NCI-H187 (cell line): ENCODE measurements at regions not wholly inside any gene's neighbourhood (a gene's known extent, or its start where the extent isn't known, plus 50 kb on each side); places are given as distances from the start of the nearest gene placed in this dataset.
A peak's percentile ranks its signal among the peaks of the same experiment; 100 is the strongest.
"Not testable (repeated sequence)": the region's sequence is repeated elsewhere in the genome, so short reads cannot be mapped to it uniquely, and the experiment has no call there.

Experiments
- DNase-seq, 2 experiments: peaks; one replicate each; lab custom pipeline; 2025; lab: John Stamatoyannopoulos, UW

DNA sequence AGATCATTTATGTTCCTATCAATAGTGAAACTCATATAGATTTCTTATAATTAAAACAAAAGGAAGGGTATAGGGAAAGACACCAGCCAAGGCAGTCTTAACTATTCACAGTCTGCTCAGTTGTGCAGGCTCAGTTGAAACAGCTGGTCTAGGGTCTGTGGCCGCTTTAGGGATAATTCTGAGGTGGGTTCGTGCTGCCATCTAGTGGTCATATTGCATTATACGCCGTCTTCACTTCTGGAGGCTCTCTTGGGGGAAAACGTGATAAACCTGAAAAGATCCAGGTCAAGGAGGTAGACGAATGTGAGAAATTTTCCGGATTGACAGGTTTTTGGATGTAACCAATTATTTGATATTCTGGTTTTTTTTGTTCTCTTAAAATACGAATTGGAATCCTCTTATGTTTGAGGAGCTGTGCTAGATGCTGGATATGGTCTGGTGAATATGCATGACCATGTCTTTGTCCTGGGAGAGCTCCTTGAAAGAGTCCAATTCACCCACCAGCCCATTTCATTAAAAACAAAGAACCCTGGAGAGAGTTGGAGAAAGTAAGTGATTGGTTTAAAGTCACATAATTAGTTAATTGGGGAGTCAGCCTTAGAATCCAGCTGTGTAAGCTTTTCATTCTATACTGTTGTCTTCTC, 492.4 kb downstream of the PLCL1 start:
- DNase-seq = peak in 1 of 2 experiments; percentile 16

DNA sequence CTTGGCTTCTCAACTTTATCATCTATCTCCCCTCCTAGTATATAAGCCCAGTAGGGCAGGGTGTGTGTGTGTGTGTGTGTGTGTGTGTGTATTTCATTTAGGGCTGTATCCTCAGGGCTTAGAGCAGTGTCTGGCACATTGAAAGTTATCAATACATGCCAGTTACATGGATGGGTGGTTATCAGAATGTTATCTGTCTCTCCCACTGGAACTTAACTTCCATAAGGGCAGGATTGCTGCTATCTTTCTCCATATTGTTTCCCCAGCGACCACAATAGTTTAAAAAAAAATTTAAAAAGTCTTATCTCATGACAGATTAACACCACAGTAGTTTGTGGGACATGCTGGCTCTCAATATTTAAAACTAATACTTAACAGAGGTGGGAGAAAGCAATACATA, 488.9 kb downstream of the PLCL1 start:
- no peak for DNase-seq

DNA sequence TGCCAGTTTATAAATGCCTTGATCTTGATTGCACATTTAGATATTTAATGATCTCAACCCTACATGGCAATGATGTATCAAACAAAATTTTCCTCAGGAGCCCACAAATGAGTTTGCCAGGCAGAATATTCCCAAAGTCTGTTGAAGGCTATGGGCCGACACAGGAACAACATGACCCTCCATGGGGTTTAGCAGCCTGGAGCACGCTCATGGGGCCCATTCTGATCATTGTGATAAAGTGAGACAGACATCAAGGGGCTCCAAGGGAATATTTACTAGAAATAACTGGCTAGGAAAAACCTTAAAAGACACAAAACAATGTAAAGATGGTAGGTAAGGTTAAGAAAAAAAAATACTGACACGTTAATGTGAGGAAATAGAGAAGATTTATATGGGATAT, 485.4 kb downstream of the PLCL1 start:
- DNase-seq = no peak

DNA sequence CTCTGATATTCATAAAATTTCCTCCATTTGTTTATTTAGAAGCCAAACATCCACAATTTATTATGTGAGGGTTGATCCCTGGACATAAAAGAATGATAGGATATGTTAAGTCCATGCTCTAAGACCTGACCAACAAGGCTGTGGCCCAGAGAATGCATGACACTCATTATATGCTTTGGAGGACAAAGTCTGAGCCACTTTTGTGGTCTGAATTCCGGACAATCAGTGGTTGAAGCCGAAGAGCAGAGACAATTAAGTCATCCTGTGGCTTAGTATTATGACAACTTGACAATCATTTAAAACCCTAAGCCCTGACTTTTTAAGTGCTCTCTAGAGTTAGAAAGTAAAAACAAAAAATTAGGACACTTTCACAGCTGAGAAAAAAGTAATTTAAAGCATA, 483.3 kb downstream of the PLCL1 start:
- DNase-seq = peak; percentile 0 to 5

DNA sequence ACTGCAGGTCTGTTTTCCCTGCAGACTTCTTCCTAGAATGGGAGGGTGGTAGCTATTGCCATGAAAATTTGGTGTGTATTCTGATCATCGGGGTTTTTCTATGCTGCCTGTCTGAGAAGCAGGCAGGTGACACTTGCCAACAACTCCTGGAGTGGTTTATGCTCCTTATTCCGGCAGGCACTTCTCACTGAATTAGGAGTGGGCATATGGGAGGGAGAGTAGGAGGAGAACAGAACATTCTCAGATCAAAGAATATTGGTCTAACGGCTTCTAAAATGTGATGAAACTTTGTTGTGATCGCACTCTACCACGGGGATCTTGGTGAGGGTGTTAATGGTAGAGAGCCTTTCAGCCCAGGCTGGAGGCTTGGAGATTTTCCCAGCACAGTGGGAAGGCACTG, 480.8 kb downstream of the PLCL1 start:
- DNase-seq = no peak

DNA sequence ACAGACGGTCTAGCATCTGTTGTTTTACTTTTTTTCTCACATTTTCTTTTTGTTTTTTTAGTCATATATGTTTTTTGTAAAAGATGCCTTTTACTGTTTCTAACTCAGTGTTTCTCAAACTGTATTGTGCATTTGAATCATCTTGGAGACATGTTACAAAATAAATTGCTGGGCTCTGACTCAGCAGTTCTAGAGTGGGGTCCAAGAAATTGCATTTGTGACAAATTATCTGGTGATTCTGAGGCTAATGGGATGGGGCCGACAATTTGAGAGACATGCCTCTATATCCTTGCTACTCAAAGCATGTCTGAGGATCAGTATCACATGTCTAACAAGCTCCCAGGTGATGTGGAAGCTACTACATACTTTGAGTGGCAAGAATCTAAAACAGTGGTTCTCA, 478.8 kb downstream of the PLCL1 start:
- no peak for DNase-seq

DNA sequence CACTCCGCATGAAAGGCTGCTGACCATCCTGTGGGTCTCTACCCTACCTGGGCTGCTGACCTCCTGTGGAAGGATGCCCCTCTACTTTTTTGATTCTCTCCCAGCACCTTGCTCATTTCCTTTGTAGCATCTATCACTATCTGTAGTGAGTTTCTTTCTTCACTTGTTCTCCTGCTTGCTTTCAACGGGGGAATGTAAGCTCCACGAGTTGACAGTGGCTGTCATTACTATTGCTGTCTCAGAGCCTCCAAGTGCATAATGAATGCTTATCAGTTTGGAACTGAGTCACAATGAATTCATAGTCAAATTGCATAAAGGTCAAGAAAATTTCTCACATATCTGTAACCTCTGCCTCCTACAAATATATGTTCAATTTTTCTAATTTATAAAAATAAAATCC, 477.7 kb downstream of the PLCL1 start:
- no peak for DNase-seq

DNA sequence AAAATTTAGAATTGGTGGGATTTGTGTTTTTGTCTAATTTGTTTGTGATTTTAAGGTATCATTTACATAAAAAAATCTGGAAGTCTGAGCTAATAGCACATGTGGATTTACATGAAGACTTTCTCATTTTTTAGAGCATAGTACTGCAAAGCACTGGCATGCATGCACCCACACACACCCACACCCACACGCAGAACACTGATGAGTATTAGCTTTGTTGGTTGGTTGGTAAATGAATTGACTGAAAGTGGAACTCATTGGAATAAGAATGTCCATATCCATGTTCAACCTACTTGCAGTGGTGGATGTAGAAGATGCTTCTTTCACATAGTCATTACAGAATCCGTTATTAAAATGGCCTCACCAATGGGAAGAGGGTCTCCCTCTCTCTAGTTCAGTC, 475.8 kb downstream of the PLCL1 start:
- DNase-seq = no peak

DNA sequence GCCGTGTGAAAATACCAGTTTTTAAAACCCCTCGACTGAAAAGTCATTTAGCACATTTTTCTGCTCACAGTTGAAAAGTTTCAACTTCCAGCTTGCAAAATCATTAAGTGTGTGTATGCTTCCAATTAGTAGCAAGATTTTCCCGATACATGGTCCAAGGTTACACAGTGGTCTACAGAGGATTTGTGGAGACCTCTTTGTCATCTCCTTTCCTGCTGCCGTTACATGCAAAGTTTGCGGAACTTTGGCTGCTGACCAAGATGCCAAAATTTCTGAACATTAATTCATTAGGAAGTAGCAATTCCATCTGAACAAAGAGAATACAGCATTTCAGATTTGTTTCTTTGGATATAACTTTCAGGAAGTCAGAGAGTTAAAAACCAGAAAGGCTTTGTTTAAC, 474.6 kb downstream of the PLCL1 start:
- no peak for DNase-seq

DNA sequence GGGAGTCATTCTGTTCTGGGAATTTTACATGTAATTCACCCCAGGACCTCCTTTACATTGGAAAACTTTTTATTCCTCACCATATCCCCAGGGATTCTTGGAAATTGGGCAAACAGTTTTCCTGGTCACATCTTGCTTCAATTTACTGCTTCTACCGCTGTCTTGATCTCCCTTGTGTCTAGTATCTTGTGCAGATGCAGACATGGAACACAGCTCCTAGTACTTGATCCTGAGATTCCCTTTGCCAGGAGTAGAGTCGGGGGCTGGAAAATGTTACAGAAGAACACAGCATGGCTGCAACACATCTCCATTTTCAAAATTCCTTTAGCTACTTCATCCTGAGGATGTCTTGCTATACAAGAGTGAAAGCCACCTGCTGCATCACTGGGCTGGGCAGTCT, 472.8 kb downstream of the PLCL1 start:
- DNase-seq = no peak

DNA sequence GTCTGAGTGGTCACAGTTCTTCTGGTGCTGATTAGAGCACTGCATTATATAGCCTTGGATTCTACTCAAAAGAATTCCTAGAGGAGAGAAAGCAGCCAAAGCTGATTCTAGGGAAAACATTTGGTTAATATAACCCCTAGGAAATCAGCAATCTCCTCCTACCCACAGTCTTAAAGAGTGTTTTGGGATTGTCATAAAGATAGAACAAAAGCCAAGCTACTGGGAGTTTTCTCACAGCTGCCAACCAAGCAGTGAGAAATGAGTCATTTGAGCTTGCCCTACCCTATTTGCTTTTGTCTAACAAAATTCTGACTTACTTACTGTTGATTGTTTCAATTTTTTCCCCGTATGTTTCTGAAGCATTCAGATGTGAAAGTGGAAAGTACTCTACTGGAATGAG, 469.3 kb downstream of the PLCL1 start:
- DNase-seq = no peak

DNA sequence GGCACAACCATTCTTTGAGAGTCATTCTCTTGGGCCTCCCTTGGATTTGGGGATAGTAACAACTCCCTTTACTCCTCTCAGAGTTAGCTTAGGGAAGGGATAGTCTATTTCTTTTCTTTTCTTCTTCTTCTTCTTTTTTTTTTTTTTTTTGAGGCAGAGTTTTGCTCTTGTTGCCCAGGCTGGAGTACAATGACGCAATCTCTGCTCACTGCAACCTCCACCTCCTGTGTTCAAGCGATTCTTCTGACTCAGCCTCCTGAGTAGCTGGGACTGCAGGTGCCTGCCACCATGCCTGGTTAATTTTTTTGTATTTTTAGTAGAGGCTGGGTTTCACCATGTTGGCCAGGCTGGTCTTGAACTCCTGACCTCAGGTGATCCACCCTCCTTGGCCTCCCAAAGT, 465.8 kb downstream of the PLCL1 start:
- not testable (repeated sequence) for DNase-seq

DNA sequence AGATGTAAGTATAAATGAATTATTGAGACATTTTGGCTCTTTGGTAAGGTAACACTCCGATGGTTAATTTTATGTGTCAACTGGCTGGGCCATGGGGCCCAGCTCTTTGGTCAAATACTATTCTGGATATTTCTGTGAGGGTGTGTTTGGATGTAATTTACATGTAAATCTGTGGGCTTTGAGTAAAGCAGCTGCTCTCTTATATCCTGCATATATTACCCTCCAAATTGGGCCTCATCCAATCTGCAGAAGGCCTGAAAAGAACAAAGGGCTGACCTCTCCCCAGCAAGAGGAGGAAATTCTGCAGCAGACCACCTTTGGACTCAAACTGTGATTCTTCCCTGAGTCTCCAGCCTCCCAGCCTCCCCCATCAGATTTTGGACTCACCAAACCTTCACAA, 464.1 kb downstream of the PLCL1 start:
- no peak for DNase-seq

DNA sequence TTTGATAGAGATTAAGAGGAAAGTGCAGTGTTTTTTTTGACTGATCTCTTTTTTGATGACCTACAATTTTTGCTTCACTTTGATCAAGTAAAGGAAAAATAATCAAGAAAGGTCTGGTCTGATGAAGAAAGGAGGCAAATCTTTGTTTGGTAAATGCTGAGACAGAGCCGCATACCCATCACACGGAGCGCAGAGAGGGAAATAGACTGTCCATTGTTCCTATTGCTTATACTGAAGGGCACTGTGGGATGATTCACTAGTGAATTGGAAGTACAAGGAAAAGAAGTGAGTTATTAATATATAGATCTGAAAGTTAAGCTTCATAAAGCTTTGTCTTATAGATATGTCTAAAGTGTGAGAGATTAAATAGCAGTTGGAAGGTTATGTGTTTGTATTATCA, 455.1 kb downstream of the PLCL1 start:
- no peak for DNase-seq

DNA sequence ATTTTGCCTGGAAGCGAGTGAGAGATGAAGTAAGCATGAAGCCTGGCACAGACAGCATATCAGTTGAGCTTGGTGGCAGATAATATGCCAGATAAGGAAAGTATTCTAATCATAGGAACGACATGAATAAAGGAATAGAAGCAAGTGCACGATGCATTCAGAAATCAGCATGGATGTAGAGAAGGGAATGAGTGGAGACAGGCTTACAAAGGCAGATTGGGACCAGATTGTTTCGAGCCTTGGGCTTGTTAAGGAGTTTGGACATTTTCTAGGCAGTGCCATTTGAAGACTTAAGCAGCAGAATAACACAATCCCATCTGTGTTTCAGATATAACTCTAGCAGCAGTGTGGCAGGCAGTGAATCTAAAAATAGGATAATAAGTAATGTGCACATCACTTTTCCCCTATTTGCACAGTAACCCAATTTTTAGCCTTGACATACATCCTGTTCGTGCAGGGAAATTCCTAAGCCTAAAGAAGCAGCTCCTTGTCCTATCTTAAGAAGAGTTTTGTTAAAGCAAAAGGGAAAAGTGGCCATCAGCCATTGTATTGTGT, 450.2 kb downstream of the PLCL1 start:
- DNase-seq = no peak

DNA sequence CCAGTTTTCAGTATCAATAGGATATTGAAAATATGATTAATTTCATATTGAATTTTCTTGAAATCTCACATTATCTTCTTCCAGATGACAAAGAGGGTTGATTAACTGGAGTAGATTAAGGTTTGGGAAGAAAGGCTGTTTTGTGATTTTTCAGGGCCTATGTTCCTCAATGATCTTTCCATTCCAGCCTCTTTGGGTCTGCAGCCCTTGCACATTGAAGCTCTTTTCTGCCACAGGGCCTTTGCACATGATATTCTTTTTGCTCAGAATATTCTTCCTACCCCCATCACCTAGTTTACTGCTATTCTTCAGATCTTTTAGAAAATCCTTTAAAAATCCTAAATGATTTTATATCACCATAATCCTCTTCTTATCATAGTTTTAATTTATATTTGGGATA, 449.6 kb downstream of the PLCL1 start:
- DNase-seq = no peak

DNA sequence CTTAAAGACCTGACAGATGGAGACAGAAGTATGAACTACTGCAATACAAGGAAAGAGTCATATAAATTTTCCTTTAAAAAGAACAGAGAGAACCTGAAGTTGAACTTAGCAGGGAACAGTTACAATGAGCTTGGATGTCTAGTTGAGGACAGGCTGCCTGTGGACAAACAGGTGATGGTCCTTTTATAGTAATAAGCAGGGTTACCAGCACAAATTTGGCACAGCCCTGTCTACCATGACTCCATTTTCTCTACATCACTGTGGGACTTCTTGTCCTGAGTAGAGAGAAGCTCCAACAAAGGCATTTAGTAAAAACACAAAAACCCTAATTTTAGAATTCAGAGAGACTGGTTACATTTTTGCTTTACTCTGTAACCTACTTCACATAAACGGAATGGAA, 448.1 kb downstream of the PLCL1 start:
- DNase-seq = no peak

DNA sequence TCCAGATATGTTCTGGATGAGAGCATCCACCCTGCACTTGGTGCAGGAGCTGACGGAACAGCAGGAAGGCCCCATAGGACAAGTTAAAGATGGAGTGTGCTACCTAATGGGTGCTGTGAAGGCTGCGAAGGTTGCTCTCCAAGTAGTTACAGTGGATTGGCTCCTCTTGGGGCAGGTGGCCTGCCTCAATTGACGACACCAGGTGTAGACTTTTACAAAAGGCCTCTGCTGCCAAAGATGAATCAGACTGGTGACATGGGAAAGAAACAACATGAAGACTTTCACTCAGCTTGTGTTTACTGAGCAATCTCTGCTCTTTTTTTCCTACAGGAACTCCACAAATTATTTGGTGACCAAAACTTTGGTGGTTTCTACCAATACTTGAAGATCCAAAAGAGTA, 437.7 kb downstream of the PLCL1 start:
- DNase-seq = no peak

DNA sequence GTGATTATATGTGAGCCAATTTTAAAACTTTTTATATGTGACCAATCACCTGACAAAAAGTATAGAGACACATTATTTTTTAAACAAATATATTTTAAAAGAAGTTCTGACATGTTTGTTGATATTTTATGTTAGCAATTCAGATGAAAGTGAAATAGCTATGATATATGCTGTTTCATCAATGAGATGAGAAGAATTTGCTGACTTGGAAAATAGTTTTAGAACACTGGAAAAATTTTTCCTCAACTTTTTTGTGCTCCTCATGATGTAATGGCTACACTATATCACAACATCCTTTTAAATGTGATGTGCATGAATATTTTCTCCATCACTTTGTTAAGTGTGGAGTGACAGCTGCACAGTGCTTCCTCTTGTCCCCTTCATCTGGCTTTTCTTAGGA, 434.0 kb downstream of the PLCL1 start:
- no peak for DNase-seq

DNA sequence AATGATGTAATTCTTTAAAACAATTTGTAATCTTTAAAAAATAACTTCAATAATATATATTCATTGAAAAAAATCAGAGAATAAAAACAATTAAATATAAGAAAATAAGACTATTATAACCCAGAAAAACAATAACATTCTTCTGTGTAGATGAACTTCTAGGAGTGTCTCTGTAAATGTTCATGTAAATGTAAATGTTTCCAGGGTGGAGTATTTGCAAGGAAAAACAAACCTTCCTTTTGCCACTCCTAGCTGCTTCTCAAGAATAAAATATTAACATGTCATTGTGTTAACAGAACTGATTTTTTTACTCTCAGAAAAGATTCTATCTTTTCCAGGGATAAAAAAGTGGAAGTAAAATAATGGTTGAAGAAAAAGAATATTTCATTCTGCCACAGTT, 431.9 kb downstream of the PLCL1 start:
- DNase-seq = no peak

DNA sequence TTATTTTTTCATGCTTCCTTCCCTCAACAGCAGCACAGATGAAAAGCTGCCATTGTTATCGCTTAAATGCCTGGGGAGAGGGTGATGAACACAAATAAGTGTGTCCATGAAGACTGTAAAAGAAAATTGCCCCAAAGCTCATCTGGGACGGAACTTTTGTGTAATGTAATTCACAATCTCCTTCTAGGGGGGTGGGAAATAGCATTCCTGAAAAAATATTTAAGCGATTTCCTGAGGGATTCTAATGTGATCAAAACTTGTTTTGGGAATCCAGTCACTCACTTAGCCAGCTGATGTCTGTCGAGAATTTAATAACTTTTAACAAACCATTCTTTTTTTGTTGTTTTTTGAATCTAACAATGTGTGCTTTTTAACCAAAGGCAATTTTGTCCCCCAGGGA, 427.9 kb downstream of the PLCL1 start:
- no peak for DNase-seq

DNA sequence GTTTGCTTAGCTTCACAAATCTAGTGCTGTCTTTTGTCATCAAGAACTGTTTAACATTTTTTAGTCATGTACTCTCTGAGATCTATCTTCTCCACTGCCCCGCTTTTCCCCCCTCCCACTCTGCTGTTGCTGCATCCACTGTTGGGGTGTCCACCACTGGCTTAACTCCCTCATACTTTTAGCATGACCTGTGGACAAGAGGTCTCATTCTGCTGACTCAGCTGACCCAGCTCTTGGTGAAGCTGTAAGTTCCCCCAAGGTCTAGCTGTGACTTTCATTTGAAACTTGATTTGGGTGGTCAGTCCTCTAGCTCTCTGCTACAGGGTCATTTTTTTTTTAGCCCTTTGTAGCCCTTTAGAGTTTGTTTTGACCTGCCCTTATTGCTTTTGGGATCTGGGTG, 427.2 kb downstream of the PLCL1 start:
- no peak for DNase-seq

DNA sequence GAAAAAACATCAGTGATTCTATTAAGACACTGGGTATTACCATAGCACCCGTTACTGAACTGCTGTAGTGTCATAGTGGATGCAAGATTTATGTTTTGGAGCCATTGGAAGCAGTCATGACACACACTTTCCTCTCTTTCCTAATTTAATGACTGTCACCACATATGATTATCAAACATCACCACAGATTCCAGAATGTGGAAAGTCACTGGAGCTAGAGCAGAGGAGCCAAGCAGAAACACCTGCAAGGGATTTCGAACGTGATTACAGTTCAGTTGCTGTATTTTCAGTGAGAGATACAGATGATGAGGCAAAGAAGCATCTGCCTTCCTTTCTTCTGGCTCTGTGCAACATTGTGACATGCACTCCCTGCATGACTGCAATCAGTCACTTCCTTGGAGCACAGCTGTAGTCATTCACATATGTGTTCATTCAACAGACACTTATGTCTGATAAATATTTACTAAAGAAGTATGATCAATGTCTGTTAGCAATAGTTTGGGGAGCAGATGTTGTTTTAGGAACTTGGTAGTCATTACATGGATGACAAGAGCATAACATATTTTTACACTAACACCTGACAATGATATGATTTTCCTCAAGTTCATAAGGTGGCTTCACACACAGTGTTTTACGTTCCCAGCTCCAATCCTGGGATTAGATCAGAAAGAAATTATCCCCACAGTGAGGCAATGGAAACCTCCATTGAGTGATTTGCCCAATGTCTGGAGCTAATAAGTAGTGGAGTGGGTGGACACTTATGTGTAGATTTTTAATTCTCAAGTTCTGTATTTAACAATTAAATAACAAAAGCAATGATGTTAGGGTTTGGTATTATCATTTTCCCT, 416.6 kb downstream of the PLCL1 start:
- DNase-seq = no peak

DNA sequence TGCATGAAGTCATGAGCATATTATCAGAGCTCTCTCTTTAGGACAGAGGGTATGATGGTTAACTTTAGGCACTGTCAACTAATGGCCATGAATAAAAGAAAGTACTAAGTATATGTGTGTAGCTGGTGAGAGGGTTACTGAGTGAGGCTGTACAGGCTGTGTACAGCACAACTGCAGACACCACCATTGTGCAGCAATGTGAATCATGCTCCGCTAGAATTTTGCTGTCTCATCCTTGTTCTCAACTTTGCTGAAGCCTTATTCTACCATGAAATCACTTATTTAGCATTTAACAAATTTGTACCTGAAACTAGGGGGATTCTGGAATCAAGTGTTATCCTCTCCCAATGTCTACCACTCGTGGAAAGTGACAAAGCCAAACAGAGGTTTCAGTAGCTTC, 414.9 kb downstream of the PLCL1 start:
- DNase-seq = no peak
